GM19395 (cell line): ENCODE measurements at regions not wholly inside any gene's neighbourhood (a gene's known extent, or its start where the extent isn't known, plus 50 kb on each side); places are given as distances from the start of the nearest gene placed in this dataset.
A peak's percentile ranks its signal among the peaks of the same experiment; 100 is the strongest.

ENCODE experiments used
- ATAC-seq: cut with Tn5 transposase; IDR thresholded peaks from one replicate; pipeline ENCODE4 v1.9.1; 2021; ENCODE audit warnings: mild to moderate bottlenecking, moderate library complexity; ENCODE audit not compliant: unreplicated experiment

DNA sequence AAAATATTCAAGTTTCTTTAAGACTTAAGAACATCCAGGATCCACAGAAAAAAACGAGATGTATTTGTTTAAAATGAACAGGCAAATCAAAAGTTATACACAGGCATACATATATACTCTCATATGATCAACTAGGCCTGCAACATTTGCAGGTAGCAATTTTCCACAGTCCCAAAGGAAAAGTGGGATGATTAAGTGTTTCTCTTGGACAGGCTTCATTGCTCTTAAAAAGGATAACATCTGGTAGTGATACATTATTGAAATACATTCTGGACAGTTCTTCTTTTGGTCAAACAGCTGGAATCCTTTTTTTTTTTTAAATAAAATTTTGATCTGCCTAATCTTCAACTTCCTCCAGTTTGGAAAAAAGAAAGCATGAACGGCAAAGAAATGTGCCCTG lies 114.8 kb upstream of the TDRD3 start:
- no peak for ATAC-seq

DNA sequence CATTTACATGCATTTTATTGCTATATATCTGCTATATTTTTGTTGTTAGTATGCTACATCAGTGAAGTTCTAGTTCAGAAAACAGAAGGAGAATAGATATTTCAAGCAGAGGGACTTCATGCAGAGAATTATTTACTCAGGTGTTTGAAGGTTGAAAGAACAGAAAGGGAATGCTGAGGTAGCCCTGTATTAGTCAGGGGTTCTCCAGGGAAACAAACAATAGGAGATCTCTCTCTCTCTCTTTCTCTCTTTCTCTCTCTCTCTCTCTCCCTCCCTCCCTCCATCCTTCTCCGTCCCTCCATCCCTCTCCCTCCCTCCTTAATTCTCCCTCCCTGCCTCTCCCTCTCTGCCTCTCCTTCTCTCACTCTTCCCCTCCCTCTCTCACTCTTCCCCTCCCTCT lies 114.3 kb upstream of the TDRD3 start:
- no peak for ATAC-seq

DNA sequence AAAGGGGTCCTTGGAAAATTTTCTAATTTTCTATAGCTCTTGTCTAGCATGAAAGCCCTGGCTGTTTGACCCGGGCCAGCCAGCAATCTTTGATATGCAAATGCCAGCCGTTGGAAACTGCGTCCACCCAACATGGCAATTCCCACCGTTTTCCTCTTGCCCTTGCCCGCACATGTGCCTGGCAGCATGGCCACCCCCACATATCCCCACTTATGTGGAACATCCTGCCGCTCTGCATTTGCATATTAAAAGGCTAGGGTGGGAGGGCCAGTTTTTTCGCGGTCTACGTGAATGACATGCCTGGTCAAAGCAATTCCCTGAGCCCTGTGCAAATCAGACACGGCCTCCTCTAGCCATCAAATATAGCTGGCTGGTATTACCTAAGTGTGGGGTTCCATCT lies 110.3 kb upstream of the TDRD3 start:
- ATAC-seq = no peak

DNA sequence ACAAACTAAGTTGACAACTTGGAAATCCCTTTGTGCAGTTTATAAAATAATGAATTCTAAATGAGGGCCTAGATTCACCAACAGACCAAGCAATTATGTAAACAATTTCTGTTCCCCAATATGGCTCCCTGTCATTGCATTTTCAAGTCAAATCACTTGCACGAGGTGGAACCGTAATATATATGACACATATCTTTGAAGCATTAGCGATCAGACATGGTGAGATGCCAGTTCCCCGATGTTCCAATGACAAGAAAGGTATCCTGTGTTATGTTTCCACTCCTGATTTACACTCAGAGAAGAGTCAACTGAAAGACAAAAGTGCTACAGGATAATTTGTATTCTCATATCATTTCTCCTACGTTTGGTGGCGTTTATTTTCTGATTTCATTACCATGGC lies 108.5 kb upstream of the TDRD3 start:
- no peak for ATAC-seq

DNA sequence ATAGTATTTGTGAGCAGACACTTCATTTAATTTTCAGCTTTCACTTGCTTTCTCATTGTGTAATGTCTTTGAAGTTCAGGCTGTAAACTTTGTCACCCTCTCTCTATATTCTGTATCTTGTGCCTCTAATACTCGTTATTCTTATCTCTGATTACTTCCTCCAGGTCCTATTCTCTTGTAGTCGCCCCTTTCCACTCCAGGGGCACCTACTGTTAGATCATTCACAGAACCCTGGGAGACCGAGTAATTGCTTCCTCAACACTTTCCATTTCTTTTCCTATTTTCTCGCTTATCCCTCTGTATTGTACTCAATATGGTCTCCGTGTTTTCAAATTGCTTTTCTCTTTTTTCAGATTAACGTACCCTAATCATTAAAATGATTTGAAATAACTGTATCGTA lies 93.9 kb upstream of the TDRD3 start:
- ATAC-seq = no peak

DNA sequence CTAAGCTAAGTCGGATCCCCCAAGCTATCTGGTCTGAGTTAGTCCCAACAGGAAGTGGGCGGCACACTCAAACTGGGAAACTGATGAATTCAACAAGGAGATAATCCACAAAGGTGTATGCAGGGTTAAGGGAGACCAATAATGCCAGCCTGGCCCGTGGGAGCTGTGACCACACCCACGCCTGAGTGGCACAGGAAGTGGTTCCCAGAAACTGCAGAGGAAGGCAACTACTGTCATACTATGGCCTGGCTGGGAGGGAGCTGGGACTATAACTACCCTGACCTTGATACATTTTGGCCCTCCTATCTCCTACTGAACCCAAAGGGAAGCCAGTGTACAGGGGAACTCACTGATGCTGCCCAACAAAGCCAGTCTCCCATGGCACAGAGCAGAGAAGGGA lies 85.5 kb upstream of the TDRD3 start:
- no peak for ATAC-seq

DNA sequence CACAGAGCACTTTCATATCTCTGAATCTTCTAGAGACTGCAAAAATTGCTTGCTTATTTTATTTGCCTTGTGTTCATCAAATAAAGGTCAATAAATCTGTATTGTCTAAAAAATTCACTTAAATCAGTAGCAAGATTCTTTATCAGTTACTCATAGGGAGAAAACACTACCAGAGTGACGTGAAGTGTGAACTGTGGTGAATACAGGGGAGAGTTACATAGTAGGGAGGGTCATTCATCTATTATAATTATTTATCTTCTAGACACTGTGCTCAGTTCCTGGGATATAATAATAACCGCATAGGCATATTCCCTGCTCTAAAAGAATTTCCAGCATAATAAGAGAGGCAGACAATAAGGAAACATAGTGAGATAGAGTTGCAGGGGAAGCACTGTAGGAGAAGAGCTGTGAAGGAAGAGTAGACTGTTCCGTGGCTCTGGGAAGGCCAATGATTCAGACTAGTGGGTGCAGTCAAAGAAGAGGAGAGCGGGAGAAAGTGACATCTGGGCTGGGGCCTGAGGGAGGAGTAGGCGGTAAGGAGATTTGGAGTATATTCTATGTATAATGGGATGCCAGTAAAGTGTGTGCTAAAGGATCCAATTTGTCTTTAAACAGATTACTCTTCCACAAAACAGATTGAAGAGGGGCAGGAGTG lies 84.0 kb upstream of the TDRD3 start:
- no peak for ATAC-seq

DNA sequence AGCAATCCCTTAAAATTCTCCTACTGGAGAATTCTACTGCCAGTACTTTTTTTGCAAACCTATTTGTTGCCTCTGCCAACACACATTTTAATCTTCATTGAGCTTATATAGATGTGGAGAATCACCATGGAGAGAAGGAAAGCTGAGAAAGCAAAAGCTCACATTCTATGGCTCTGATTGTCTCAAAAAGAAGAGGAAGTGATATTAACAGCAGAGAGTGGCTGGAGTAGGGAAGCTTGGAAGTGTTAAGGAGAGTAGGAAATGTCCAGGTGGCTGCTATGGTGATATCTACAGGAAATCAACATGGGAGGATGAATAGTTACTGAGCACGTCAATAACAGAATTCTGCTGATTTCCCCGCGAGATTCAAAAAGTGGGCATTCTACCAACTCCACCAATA lies 78.8 kb upstream of the TDRD3 start:
- no peak for ATAC-seq

DNA sequence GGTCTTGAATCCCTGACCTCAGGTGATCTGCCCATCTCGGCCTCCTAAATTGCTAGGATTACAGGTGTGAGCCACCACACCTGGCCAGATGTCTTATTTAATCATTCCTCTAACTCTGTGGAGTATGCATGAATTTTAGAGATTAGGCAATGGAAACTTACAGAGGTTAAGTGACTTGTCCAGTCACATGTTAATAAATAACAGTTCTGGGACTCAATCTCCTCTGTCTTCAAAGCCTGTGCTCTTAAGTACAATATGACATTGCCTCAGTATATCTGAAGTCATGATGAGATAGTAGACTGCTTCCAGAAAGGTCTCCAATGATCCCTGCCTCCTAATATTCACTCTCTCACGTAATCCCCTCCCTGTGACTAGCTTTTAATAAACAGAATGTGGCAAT lies 72.9 kb upstream of the TDRD3 start:
- no peak for ATAC-seq

DNA sequence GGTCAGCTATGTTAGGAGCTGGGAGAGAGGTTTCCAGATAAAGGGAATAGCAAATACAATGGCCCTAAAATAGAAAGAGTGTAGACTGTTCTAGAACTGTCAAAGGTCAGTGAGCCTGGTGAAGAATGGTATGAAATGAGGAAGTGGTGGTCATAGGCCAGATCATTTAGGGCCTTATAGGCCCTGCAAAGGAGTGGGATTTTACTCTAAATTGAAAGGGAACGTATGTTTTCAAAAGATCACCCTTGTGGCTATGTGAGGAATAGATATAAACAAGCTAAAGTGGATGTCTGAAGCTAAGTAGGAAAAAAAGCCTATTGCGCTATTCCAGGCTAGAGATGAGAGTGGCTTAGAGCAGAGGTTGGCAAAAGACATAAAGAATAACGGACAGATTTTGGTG lies 70.7 kb upstream of the TDRD3 start:
- ATAC-seq = no peak

DNA sequence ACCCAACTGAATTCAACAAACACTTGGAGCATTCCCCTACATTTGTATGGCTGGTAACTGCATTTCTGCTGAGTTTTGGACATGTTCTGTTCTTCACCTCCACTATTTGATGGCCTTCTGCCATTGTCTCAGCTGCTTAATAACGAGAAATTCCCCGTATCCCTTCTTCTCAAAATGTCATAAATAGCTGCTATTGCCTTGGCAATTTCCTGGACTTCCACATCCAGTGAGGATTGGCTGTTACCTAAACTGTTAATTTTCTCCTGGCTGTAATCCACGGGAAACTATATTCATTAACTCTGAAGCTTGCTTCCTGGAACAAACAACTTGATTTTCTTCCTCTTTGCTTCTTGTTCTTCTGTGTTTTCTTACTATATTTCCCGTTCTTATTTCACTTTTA lies 69.5 kb upstream of the TDRD3 start:
- ATAC-seq = no peak

DNA sequence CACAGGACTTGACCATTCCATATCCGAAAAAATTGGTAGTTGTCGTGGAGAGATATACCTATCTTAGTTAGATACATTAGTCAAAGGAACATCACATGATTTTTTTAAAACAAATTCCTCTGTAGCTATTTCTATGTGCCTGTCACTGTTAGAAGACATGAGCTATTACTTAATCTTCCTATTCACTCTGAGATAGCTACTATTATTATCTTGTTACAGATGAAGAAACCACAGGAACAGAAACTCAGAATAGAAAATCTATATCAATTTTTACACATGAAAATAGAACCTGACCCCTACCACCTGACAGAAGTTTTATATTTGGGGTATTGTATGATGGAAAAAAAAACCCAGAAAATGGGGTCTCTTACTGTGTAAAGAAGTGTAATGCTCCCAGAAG lies 68.9 kb upstream of the TDRD3 start:
- ATAC-seq = no peak

DNA sequence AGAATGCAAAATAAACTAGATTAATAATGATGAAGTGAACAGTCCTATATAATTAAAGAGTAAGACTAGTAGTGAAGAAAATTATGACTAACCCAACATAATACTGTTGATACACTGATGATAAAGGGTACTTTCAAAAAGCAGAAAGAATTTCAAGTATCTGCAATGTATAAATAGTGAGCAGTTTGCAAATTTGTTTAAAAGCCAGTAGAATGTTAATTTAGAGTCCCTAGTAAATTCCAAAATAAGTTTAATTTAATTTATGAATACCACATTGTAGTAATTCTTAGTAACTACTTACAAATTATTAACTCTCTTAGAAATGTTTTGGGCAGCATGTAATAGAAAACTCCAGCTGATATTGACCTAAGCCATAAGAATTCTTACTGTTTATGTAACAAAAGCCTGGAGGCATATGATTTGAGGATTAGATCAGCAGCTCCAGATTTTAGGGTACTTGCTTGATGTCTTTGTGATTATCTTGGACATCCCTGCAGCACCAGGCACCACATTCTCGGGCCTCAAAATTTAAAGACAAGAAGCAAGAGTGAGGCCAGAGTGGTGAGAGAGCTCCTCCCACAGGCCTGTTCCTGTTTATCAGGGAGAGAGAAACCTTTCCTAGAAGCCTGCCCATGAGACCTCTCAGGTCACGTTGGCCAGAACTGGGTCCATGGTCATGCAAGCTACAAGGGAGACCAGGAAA lies 67.6 kb upstream of the TDRD3 start:
- peak; percentile 70 for ATAC-seq

DNA sequence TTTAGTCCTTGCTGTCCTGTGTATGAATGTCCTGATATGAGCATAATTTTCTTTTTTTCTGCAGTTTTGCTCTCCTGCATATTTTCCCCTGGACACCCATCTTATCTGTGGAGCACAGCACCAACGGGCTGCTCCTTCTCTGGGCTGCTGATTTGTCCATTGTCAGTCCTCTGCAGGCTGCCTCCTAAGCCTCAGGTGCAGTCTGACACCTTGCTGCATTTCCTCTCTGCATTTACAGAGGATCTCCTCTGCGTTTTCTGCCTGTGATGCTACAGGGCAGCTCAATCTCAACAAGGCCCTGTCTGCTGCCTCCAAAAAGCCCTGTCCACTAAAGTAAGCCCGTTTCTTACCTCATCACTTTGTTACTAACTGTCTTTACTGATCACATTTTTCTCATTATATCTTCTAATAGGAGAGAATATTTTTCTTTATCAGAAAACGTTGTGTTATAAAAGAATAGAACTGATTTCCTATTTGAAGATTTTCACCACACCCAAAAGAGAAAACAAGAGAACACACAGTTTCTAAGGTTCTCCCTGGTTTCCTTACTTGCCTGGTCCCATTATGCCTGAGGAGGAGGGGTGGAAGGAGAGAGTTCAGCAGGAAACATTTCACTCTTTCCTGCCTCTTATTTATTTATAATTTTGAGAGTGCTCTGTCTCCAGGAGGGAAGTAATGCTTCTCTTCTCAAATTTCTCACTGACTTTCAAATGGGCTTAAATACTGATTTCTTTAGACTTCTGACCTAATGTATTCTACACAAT lies 65.6 kb upstream of the TDRD3 start:
- no peak for ATAC-seq

DNA sequence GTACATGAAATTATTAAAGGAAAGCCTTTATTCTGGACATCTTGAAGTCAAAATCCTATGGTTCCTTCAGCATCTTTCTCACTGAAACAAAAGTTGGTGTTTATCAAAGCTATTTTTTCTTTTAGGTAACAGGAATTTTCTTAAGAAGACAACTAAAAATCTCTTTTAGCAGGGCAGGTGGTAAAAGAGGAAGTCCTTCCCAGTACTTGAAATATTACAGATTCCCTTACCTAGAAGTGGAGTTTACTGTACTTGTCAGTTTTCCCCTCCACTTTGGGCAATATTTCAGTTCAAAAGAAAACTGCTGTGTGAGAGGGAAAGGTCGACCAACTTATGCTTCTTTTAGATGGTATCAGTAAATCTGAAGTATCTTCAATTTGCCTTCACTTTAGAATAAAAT lies 64.3 kb upstream of the TDRD3 start:
- no peak for ATAC-seq

DNA sequence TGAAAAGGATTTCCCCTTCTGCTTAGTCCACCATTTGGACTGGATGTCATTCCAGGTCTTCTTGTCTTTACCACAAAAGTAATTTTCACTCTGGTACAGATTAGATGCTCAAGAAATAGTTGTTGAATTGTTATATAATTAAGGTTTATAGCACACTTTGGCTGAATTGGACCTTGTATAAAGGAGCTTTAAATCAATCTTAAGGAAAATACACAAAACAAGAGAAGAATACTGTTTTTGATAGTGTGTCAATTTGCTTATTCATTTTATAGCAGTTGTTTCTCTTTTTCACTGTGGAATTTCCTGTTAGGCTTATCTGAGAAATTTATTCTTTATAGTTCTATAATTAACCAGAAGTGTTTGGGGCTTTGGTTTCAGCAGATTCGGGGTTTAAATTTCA lies 62.7 kb upstream of the TDRD3 start:
- ATAC-seq = no peak

DNA sequence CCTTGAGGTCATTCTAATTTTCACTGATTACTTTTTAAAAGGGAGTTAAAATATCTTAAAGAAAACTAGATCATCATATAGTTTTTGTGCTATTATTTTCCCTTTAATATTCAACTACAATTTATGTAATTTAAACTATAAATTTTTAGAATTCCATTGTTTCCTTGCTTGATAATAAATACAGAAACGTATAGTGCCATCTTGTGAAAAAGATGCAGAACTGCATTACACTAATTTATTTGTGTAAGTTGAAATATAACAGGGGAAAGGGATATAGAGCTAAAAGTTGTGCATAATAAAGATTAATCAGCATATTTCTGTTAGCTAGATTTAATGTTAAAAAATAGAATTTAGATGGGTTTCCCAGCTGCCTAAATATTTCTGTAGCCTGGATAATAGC lies 61.5 kb upstream of the TDRD3 start:
- no peak for ATAC-seq

DNA sequence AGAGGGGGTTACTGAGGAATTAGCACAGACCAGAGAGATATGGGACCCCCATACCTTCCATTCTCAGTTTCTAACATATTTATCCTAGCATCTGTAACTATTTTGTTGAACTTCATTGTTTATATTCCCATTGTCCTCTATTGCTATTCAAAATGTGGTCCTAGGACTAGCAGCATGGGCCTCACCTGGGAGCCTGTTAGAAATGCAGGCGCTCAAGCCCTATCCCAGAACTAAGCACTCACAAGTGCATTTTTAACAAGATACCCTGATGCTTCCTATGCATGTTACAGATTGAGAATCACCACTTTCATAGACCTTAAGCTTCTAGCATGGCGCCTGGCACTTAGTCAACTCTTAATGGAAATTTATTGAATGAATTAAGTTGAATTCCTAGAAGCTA lies 58.3 kb upstream of the TDRD3 start:
- no peak for ATAC-seq

DNA sequence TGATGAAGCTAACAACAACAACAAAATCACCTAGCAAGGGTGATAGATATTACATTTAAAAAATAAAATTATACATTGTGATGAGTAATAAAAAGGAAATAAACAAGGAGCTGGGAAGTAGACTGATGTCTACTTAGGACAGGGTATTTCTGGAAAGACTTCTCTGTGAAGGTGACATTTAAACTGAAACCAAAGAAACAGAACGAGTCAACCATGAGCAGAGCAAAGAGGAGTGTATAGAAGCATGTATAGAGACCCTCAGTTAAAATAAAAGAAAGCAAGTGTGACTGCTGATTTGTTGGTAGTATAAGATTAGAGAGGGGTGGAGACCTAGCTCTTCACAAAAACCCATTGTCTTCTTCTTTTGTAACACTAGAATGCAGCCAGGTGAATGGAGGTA lies 53.0 kb upstream of the TDRD3 start:
- ATAC-seq = no peak

DNA sequence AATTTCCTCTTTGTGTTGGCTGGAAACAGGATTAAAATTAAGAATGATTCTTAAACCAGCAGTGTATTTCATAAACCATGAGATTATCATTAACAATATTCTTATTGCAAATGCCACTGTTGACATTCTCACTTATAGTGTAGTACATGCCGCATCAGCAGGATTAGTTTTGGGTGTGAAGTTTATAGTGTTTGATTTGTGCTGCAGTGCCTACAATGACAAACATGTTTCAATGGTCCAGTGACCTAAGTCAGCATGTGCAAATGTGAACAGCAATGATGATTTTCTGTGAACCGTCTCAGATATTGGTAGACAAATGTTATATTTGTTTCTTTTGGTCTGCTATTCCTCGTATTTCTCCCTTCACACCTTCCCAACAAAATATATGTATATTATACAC lies 49.8 kb upstream of the TDRD3 start:
- no peak for ATAC-seq
